Right forelimb (tissue), 1 donor: ENCODE measurements at regions not wholly inside any gene's neighbourhood (a gene's known extent, or its start where the extent isn't known, plus 50 kb on each side); places are given as distances from the start of the nearest gene placed in this dataset.
A peak's percentile ranks its signal among the peaks of the same experiment; 100 is the strongest.
"Not testable (repeated sequence)": the region's sequence is repeated elsewhere in the genome, so short reads cannot be mapped to it uniquely, and the experiment has no call there.

Experiments
- DNase-seq: peaks from one replicate; pipeline ENCODE4 v3.0.0-alpha.2; 2018

DNA sequence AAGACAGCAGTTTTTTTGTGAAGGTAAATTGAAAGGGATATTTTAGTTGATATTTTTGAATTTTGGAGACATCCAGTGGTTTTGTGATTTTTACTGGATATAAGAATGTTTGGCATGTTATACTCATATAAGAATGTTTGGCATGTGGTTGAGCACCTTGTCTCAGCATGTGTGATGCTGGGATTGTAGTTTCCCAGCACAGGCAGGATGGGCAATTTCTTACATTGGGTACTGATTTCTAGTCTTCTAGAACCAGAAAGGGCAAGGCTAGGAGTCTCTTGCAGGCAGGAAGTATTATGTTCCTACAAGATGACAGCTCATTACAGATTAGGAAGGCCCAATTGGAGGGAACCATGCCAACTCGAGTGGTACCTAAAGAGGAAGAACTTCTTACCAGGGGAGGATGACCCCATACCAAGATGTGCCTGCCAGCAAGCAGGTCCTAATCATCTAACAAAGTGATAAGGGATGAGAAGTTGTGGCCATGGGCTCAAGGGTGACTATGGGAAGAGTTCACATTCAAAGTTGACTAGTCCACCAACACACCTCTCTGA is 377.8 kb downstream of the UTRN start:
- DNase-seq, result no peak

- no peak for DNase-seq
These were observed 379.1 kb downstream of the UTRN start for GRCh38 chr6:144664281-144664680.

DNA sequence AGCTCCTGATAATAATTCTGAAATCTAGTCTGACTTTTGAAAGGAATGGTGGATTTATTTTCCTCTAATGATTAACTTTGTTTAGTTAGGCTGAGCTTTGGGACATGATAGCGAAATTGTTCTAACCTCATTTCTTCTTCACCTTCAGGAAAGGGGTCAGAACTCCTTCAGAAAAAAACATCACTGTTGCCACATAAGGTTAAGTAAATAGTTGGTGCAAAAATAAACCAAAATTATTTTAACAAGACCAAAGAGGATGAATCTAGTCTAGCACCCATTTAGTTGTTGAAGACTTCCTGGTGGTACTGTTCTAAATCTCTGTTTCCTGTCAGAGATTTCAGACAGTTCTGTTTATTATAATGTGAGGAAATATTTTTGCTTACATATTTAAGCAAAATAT is 379.8 kb downstream of the UTRN start:
- DNase-seq, result no peak

GRCh38 chr6:144665932-144666450 is 380.9 kb downstream of the UTRN start:
- DNase-seq, result no peak

- no peak for DNase-seq
These were observed 381.6 kb downstream of the UTRN start for GRCh38 chr6:144666781-144667180.

DNA sequence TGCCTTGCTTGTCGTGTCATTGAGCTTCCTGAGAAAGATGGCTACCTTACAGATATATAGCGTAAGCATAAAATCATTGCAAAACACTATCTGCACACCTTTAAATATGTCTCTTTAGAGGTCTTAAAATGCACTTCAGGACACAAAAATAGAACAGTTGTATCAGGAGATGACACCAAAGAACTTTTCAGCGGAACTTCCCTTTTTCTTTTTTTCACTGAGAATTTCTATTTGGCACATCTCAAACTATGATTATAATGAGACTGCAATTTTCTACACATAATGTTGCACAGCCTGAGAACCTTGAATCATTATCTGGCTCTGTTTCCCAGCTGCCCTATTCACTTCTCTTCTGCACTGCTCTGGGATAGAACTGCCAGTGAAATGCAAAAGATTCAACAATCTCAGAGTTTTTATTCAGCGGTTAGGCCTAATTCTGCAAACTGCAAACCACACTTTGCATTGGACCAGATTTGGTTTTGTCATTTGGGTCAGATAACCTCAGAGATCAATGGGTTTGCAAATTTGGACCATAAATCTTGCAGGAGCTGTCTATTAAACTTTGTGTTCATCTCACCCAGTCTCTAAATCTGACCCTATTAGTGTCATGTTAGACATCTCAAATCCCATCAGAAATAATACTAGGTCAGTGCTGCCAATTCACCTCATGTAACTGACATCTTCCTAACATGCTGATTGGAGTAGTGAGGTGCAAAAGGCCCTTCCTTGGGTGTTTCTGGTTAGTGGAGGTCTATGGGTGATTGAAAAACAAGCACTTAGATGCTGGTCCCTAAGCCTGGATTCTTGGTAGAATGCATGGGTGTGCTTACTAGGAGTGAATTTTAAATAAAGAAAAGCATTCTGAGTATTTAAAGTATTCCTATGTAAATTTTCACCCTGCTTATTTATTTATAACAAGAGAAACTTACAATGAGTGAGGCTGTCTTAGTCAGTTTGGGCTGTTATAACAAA is 382.7 kb downstream of the UTRN start:
- no peak for DNase-seq

DNA sequence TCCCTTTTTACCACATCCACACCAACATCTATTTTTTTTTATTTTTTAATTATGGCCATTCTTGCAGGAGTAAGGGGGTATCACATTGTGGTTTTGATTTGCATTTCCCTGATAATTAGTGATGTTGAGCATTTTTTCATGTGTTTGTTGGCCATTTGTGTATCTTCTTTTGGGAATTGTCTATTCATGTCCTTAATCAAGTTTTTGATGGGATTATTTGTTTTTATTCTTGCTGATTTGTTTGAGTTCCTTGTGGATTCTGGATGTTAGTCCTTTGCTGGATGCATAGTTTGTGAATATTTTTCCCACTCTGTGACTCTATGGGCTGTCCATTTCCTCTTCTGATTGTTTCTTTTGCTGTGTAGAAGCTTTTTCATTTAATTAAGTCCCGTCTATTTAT is 385.1 kb downstream of the UTRN start:
- DNase-seq, result not testable (repeated sequence)

GRCh38 chr6:144673807-144674206 is 388.7 kb downstream of the UTRN start:
- DNase-seq, result no peak

DNA sequence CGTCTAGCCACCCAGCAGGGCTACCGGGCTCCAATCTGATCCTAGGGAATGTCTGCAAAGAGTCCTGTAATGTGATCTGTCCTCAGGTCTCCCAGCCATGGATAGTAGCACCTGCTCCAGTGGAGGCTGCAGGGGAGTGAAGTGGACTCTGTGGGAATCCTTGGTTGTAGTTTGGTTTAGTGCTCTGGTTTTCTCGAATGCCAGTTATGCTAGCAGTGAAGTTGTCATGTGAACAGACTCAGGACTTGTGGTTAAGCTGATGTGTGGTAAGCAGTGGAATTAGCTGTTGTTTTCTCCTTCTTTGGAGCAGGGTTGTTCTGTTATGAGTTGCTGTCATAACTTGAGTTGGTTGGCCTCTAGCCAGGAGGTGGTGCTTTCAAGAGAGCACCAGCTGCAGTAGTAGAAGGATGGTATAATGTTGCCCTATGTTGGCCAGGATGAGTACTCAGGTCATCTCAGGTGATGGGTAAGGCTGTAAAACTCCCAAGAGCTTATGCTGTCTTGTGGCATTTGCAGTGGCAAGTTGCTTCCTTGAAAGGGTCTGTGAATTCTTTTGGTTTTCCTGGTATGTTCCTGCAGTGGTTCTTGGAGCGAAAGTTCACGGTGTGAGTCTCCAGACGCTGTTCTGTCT is 390.2 kb downstream of the UTRN start:
- DNase-seq, result no peak

- not testable (repeated sequence) for DNase-seq
These were observed 391.2 kb downstream of the UTRN start for GRCh38 chr6:144676310-144676709.

DNA sequence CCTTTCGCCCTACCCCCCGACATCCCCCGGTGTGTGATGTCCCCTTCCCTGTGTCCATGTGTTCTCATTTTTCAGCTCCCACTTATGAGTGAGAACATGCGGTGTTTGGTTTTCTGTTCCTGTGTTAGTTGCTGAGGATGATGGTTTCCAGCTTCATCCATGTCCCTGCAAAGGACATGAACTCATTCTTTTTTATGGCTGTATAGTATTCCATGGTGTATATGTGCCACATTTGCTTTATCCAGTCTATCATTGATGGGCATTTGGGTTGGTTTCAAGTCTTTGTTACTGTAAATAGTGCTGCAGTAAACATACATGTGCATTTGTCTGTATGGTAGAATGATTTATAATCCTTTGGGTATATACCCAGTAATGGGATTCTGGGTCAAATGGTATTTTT is 392.1 kb downstream of the UTRN start:
- not testable (repeated sequence) for DNase-seq

DNA sequence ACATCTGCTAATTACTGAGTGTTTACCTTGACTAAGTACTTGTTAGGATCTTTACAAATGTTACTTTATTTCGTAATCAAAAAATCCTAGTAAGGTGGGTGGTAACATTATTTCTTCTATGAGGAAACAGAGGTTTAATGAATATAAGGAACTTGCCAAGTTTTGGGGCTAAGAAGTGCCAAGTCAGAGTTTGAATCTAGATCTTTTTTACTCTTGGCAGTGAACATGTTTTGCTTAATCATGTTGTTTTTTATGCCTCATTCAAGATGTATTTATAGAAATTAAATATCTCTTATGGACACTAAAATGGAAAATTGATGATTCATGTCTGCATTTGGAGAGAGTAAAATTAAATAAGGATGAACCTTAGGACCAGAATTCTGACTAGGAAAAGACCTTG is 393.7 kb downstream of the UTRN start:
- no peak for DNase-seq

DNA sequence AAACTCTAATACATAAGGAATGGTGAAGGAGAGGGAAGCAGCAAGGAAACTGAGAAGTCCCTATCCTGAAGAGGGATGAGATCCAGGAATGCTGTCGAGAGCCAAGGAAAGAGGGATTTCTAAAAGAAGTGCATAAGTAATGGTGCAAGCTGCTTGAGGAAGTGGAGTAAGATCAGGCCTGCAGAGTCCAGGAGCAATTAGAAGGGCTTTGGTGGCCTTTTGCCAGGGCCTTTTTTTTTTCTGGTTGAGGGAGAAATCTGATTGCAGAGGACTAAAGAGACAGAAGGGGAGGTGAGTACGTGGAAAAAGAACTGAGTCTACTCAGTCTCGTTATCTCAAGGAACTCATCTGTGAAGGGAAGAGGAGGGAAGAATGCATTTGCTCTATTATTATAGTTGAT is 396.2 kb downstream of the UTRN start:
- DNase-seq, result no peak

DNA sequence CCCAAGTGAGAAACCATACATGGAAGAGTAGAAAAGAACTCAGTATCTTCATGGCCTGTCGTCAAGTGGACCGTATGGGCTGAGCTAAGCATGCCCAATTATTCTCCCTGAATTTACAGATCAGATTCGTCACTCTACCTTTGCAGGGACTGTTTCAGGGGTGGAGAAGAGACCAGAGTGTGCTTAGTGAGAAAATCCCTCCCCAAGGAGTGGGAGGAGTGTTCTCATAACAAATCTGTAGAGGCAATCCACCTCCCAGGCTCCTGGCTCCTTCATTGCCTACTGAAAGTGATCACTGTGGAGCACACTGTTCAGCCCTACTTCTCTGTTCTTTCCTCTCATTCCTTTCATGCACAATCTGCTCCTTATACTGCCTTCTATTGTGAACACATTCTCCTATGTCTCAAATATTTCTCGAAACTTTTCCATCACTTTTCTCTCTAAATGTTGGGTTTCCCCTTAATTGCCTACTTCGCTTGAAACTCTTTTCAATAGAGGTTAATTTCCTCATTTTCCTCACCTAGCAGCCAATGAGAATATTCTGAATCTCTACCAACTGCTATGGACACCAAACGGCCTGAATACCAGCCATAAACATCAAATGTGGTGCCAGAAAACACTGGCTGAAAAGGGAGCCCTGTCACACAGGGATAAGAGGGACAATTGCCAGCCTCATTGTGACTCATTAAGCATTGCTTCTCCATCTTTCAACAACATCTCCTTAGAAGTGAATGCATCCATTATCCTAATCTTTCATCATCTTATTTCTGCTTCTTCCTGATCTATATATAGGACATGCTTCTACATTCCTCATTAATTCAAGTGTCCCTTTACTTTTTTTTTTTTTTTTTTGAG is 398.3 kb downstream of the UTRN start:
- no peak for DNase-seq

DNA sequence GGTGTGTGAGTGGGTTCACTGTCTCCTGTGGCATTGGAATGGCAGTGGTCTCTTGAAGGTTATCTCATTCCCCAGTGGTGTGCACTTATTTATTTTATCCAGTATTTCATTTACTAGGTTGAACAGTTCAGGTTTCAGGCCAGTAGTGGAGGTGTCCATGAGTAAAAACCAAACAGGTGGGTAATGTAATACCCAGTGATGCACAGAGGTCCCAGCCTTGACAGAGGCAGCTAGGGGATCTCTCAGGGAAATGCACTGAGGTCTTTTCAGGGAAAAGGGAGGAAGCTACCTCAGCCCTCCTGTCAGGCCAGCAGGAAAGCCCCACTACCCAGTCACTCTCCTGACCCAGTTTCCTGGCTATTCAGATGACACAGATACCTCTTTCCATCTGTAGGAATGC is 403.6 kb downstream of the UTRN start:
- DNase-seq, result no peak

- no peak for DNase-seq
These were observed 404.4 kb downstream of the UTRN start for GRCh38 chr6:144689503-144690040.

DNA sequence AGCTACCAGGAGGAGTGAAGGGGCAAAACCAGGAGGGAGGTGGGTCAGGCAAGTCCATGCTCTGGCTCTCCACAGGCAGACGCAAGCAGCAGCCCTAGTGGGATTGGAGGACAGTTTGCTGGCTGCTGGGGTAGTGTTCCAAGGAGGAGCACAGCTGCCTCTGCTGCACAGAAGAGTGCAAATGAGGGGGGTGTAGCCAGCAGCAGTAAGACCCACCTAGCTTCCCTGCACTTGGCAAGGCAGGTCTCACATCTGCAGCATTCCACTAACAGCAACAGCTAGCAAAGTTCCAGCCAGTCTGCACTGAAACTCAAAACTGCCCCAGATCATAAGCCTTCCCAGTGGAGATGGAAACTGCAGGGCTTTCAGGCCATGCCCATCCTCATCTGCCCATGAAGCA is 405.0 kb downstream of the UTRN start:
- DNase-seq, result peak; percentile 58

GRCh38 chr6:144690666-144691065 is 405.5 kb downstream of the UTRN start:
- peak; percentile 50 for DNase-seq

- DNase-seq, result not testable (repeated sequence)
These were observed 406.9 kb downstream of the UTRN start for GRCh38 chr6:144692050-144692449.

DNA sequence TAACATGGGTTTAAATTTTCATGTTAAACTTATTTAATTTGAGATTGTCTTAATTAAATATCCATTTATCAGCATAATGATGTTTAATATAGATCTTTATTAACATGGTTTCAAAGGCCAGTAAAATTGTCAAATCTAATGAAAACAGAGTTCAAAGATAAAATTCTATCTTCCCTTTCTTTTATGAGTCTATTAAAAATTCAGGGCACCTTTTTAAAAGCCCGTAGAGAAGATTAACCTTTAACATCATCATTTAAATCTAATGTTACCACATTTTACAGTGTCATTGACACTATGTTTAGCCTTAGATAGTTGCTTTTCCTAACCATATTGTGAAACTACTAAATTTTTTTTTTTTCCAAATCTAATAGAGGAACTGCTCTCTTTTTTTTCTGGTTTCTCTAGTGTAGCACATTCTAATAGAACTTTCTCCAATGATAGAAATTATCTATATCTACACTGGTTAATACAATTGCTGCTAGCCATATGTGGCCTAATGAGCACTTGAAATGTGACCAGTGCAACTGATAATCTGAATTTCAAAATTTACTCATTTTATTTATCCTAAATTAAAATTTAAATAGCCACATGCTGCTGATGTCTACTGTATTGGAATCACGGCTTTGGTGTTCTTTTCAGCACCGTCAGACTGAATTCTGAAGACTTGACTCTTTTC is 410.9 kb downstream of the UTRN start:
- DNase-seq, result no peak

- DNase-seq, result no peak
These were observed 411.7 kb downstream of the UTRN start for GRCh38 chr6:144696610-144697368.
